ENCODE measurements at regions not wholly inside any gene's neighbourhood (a gene's known extent, or its start where the extent isn't known, plus 50 kb on each side); places are given as distances from the start of the nearest gene placed in this dataset.

DNA sequence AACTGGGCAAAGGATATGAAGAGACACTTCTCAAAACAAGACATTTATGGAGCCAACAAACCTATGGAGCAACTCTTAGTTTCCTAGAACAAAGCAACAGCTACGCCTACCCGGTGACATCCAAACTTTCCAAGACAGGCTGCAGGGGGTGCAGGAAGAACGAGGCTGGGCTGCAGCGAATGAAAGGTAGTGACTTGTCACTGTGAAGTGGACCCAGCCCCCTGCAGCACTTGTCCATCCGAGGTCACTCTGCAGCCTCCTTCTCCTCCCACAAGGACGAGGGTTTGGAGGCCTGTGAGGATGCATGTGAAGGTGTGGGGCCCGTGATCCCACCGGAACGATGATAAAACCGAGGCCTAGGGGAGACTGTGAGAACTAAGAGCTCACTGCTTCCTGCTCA lies 192.6 kb upstream of the RPL38 start:
- intact Hi-C loops (cut with micrococcal nuclease), result no loop called here
- no peak for ATAC-seq
- Histone ChIP-seq H3K4me1 (ENCODE audit: control insufficient read depth, insufficient read depth, low read length) (no peaks in the 10 kb centered on the region), H3K36me3 (ENCODE audit: control insufficient read depth, insufficient read depth, low read length) (no peaks in the 10 kb centered on the region), H3K4me3 (ENCODE audit: low read length) (no peak overlapping the region), H3K27ac (ENCODE audit: low read length) (no peak overlapping the region), H3K27me3 (ENCODE audit: control insufficient read depth, insufficient read depth, low read length) (peaks cover 4% of the 10 kb centered on the region), H3K9me3 (ENCODE audit: control insufficient read depth, insufficient read depth, low read length) (no peaks in the 10 kb centered on the region)
- peaks cover 5 to 10% of the 10 kb centered on the region in 2 donors for H3K4me1 Mint-ChIP-seq
- H3K27me3 Mint-ChIP-seq (ENCODE audit: low read depth in 2 of 2), result peaks cover 37 to 50% of the 10 kb centered on the region in 2 donors
- H3K4me3 Mint-ChIP-seq, result no peak overlapping the region
- H3K27ac Mint-ChIP-seq, result no peak overlapping the region
- H3K9me3 Mint-ChIP-seq, result no peaks in the 10 kb centered on the region
- no peaks in the 10 kb centered on the region for H3K36me3 Mint-ChIP-seq
- TF ChIP-seq, protein P1, sequence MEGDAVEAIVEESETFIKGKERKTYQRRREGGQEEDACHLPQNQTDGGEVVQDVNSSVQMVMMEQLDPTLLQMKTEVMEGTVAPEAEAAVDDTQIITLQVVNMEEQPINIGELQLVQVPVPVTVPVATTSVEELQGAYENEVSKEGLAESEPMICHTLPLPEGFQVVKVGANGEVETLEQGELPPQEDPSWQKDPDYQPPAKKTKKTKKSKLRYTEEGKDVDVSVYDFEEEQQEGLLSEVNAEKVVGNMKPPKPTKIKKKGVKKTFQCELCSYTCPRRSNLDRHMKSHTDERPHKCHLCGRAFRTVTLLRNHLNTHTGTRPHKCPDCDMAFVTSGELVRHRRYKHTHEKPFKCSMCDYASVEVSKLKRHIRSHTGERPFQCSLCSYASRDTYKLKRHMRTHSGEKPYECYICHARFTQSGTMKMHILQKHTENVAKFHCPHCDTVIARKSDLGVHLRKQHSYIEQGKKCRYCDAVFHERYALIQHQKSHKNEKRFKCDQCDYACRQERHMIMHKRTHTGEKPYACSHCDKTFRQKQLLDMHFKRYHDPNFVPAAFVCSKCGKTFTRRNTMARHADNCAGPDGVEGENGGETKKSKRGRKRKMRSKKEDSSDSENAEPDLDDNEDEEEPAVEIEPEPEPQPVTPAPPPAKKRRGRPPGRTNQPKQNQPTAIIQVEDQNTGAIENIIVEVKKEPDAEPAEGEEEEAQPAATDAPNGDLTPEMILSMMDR (IDR thresholded peaks at IDR 0.05), result no peak
- WGBS (ENCODE audit: insufficient coverage), result 87% methylated on average over 7 of the region's 10 CpGs
- no peak for DNase-seq

DNA sequence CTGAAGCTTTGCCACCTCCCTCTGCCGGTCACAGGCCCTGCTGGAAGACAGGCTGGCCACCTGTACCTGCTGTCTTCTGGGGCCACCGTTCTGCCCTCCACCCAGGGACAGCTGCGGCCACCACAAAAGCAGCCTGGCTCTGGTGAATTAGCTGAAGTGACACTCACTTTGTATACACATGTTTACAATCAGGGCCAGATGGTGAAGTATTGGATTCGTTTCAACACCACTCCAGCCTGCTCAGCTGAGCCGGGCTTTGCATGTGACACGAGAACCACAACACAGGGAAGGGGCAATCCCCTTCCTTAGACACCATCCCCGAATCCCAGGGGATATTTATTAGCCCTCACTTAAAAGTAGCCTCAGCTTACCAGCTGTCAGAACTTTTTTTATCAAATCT lies 191.5 kb upstream of the RPL38 start:
- Histone ChIP-seq H3K4me1 (ENCODE audit: control insufficient read depth, insufficient read depth, low read length) (no peaks in the 10 kb centered on the region), H3K36me3 (ENCODE audit: control insufficient read depth, insufficient read depth, low read length) (no peaks in the 10 kb centered on the region), H3K4me3 (ENCODE audit: low read length) (no peak overlapping the region), H3K9me3 (ENCODE audit: control insufficient read depth, insufficient read depth, low read length) (no peaks in the 10 kb centered on the region), H3K27me3 (ENCODE audit: control insufficient read depth, insufficient read depth, low read length) (peaks cover 2% of the 10 kb centered on the region), H3K27ac (ENCODE audit: low read length) (no peak overlapping the region)
- no peaks in the 10 kb centered on the region for H3K9me3 Mint-ChIP-seq
- H3K4me3 Mint-ChIP-seq, result no peak overlapping the region
- H3K4me1 Mint-ChIP-seq, result peaks cover 5 to 10% of the 10 kb centered on the region in 2 donors
- H3K27me3 Mint-ChIP-seq (ENCODE audit: low read depth in 2 of 2), result peaks cover 37 to 51% of the 10 kb centered on the region in 2 donors
- DNase-seq (peak in 1 of 2 donors; percentile 6), ATAC-seq (no peak)
- no peak overlapping the region for H3K27ac Mint-ChIP-seq
- intact Hi-C loops (cut with micrococcal nuclease), result no loop called here
- TF ChIP-seq, protein P1 (IDR thresholded peaks at IDR 0.05), result no peak
- no peaks in the 10 kb centered on the region for H3K36me3 Mint-ChIP-seq
- WGBS (ENCODE audit: insufficient coverage), result 35% methylated on average over 7 of the region's 7 CpGs

DNA sequence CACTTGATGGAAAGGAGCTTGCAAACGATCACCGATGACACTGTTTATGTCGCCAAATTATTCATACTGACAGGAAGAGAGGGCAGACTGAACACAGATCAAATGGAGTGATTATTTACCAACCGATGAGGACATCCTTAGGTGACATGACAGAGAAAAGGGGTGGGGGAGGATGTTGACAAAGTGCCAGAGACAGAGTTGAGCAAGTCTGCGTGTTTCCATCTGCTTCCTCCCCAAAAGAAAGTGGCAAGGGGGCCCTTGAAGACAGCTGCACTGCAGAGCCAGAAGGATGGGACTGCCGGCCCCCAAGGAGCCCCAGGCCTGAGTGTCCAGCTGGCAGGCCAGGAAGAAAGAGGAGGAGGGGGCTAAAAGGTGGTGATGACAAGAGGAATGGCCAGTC lies 191.0 kb upstream of the RPL38 start:
- TF ChIP-seq, protein P1 (IDR thresholded peaks at IDR 0.05), result no peak
- Mint-ChIP-seq H3K27me3 (ENCODE audit: low read depth in 2 of 2) (peaks cover 35 to 48% of the 10 kb centered on the region in 2 donors), H3K4me3 (no peak overlapping the region), H3K4me1 (peaks cover 5 to 7% of the 10 kb centered on the region in 2 donors), H3K27ac (no peak overlapping the region), H3K36me3 (no peaks in the 10 kb centered on the region), H3K9me3 (no peaks in the 10 kb centered on the region)
- intact Hi-C loops (cut with micrococcal nuclease), result no loop called here
- peak in 2 of 3 donors; percentile 38 to 73 for ATAC-seq
- H3K27ac ChIP-seq (ENCODE audit: low read length), result no peak overlapping the region
- H3K4me1 ChIP-seq (ENCODE audit: control insufficient read depth, insufficient read depth, low read length), result no peaks in the 10 kb centered on the region
- no peaks in the 10 kb centered on the region for H3K9me3 ChIP-seq (ENCODE audit: control insufficient read depth, insufficient read depth, low read length)
- no peak overlapping the region for H3K4me3 ChIP-seq (ENCODE audit: low read length)
- peak in 1 of 2 donors; percentile 69 for DNase-seq
- H3K36me3 ChIP-seq (ENCODE audit: control insufficient read depth, insufficient read depth, low read length), result no peaks in the 10 kb centered on the region
- peaks cover 2% of the 10 kb centered on the region for H3K27me3 ChIP-seq (ENCODE audit: control insufficient read depth, insufficient read depth, low read length)
- 3% methylated on average over 6 of the region's 6 CpGs for WGBS (ENCODE audit: insufficient coverage)

DNA sequence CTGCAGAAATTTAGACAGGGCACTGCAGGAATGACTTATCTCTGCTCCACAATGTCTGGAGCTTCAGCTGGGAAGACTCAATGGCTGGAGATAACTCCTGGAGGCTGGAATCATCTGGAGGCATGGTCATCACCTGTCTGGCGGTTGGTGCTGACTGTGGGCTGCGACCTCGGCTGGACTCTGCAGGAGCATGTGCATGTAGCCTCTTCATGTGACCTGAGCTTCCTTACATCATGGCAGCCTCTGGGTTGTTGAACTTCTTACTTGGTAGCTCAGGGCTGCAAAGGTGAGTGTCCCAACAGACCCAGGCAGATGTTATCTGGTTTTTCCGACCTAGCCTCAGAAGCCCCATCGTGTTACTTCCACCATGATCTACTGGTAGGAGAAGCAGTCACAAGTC lies 188.2 kb upstream of the RPL38 start:
- 95% methylated on average over 5 of the region's 5 CpGs for WGBS (ENCODE audit: insufficient coverage)
- intact Hi-C loops (cut with micrococcal nuclease), result no loop called here
- no peak overlapping the region for H3K27ac ChIP-seq (ENCODE audit: low read length)
- Mint-ChIP-seq H3K9me3 (no peaks in the 10 kb centered on the region), H3K27me3 (ENCODE audit: low read depth in 2 of 2) (peaks cover 24 to 42% of the 10 kb centered on the region in 2 donors), H3K4me3 (no peak overlapping the region), H3K36me3 (no peaks in the 10 kb centered on the region), H3K27ac (no peak overlapping the region), H3K4me1 (peaks cover 5% of the 10 kb centered on the region in 2 donors)
- H3K9me3 ChIP-seq (ENCODE audit: control insufficient read depth, insufficient read depth, low read length), result no peaks in the 10 kb centered on the region
- H3K4me1 ChIP-seq (ENCODE audit: control insufficient read depth, insufficient read depth, low read length), result no peaks in the 10 kb centered on the region
- H3K36me3 ChIP-seq (ENCODE audit: control insufficient read depth, insufficient read depth, low read length), result no peaks in the 10 kb centered on the region
- ATAC-seq (no peak), DNase-seq (no peak)
- no peak overlapping the region for H3K4me3 ChIP-seq (ENCODE audit: low read length)
- no peaks in the 10 kb centered on the region for H3K27me3 ChIP-seq (ENCODE audit: control insufficient read depth, insufficient read depth, low read length)
- TF ChIP-seq, protein P1 (IDR thresholded peaks at IDR 0.05), result no peak
